ENCODE measurements at regions not wholly inside any gene's neighbourhood (a gene's known extent, or its start where the extent isn't known, plus 50 kb on each side); places are given as distances from the start of the nearest gene placed in this dataset.

GRCh38 chr11:97883086-97883485 lies 1137.7 kb upstream of the CNTN5 start:
- DNase-seq: no peak
- Histone ChIP-seq H3K9me3 (replicated peaks in 1 of 2; ENCODE audit: control insufficient read depth in 1 of 2, insufficient read depth in 1 of 2, low read length in 2 of 2) (no peaks in the 10 kb centered on the region), H4K20me1 (ENCODE audit: insufficient read depth, low read length) (no peaks in the 10 kb centered on the region), H3K4me3 (replicated peaks in 1 of 3; ENCODE audit: low read depth in 2 of 3, low read length in 3 of 3) (no peak overlapping the region), H3K4me2 (replicated peaks; ENCODE audit: extremely low read depth, low read length, poor library complexity, severe bottlenecking) (no peak overlapping the region), H3K4me1 (ENCODE audit: control insufficient read depth in 1 of 2, insufficient read depth in 2 of 2, low read length in 2 of 2) (no peaks in the 10 kb centered on the region), H3K79me2 (ENCODE audit: insufficient read depth, low read length) (no peaks in the 10 kb centered on the region), H3K27ac (ENCODE audit: low read depth in 1 of 2, low read length in 2 of 2) (no peak overlapping the region), H2AFZ (ENCODE audit: insufficient read depth, low read depth, low read length, poor library complexity, severe bottlenecking) (no peak overlapping the region), H3K36me3 (replicated peaks in 1 of 2; ENCODE audit: control insufficient read depth in 1 of 2, insufficient read depth in 2 of 2, low read length in 2 of 2) (no peaks in the 10 kb centered on the region), H3K9ac (ENCODE audit: insufficient read depth, low read length, poor library complexity, severe bottlenecking) (no peak overlapping the region), H3K27me3 (ENCODE audit: control insufficient read depth in 2 of 2, insufficient read depth in 2 of 2, low read length in 2 of 2) (no peaks in the 10 kb centered on the region)
- Mint-ChIP-seq H3K27ac (no peak overlapping the region), H3K9me3 (peaks cover 0 to 12% (median 2%) of the 10 kb centered on the region in 7 donors), H3K4me1 (no peaks in the 10 kb centered on the region), H3K36me3 (no peaks in the 10 kb centered on the region), H3K4me3 (no peak overlapping the region), H3K27me3 (ENCODE audit: low read depth in 3 of 3) (no peaks in the 10 kb centered on the region)
- no CpG with 5 or more reads among the region's 2 CpGs for WGBS (ENCODE audit: insufficient coverage)
- no peak for TF ChIP-seq CTCF (IDR thresholded peaks at IDR 0.05)
- intact Hi-C loops (cut with micrococcal nuclease): no loop called here

GRCh38 chr11:97888641-97889040 lies 1132.1 kb upstream of the CNTN5 start:
- Mint-ChIP-seq H3K27ac (no peak overlapping the region), H3K4me1 (no peaks in the 10 kb centered on the region), H3K9me3 (peaks cover 0 to 11% (median 2%) of the 10 kb centered on the region in 7 donors), H3K27me3 (ENCODE audit: low read depth in 3 of 3) (peaks cover 0 to 2% (median 0%) of the 10 kb centered on the region in 3 donors), H3K36me3 (no peaks in the 10 kb centered on the region), H3K4me3 (no peak overlapping the region)
- no peak overlapping the region for H3K9ac ChIP-seq (ENCODE audit: insufficient read depth, low read length, poor library complexity, severe bottlenecking)
- H3K27ac ChIP-seq (ENCODE audit: low read depth in 1 of 2, low read length in 2 of 2): no peak overlapping the region
- H3K79me2 ChIP-seq (ENCODE audit: insufficient read depth, low read length): no peaks in the 10 kb centered on the region
- H3K27me3 ChIP-seq (ENCODE audit: control insufficient read depth in 2 of 2, insufficient read depth in 2 of 2, low read length in 2 of 2): no peaks in the 10 kb centered on the region
- no peak overlapping the region for H3K4me2 ChIP-seq (replicated peaks; ENCODE audit: extremely low read depth, low read length, poor library complexity, severe bottlenecking)
- no peak overlapping the region for H2AFZ ChIP-seq (ENCODE audit: insufficient read depth, low read depth, low read length, poor library complexity, severe bottlenecking)
- WGBS (ENCODE audit: insufficient coverage): no CpG with 5 or more reads among the region's 2 CpGs
- no peak overlapping the region for H3K4me3 ChIP-seq (replicated peaks in 1 of 3; ENCODE audit: low read depth in 2 of 3, low read length in 3 of 3)
- H3K36me3 ChIP-seq (replicated peaks in 1 of 2; ENCODE audit: control insufficient read depth in 1 of 2, insufficient read depth in 2 of 2, low read length in 2 of 2): no peaks in the 10 kb centered on the region
- intact Hi-C loops (cut with micrococcal nuclease): no loop called here
- H3K4me1 ChIP-seq (ENCODE audit: control insufficient read depth in 1 of 2, insufficient read depth in 2 of 2, low read length in 2 of 2): no peaks in the 10 kb centered on the region
- H4K20me1 ChIP-seq (ENCODE audit: insufficient read depth, low read length): no peaks in the 10 kb centered on the region
- no peak for TF ChIP-seq CTCF (IDR thresholded peaks at IDR 0.05)
- H3K9me3 ChIP-seq (replicated peaks in 1 of 2; ENCODE audit: control insufficient read depth in 1 of 2, insufficient read depth in 1 of 2, low read length in 2 of 2): peaks cover 0 to 4% of the 10 kb centered on the region in 2 donors
- no peak for DNase-seq

Data from CD14-positive monocyte (primary cell).